GM06990 (cell line): ENCODE measurements at regions not wholly inside any gene's neighbourhood (a gene's known extent, or its start where the extent isn't known, plus 50 kb on each side); places are given as distances from the start of the nearest gene placed in this dataset.
"Not testable (repeated sequence)": the region's sequence is repeated elsewhere in the genome, so short reads cannot be mapped to it uniquely, and the experiment has no call there.

Experiments
- DNase-seq: peaks from one replicate; pipeline ENCODE4 v3.0.0-alpha.2; 2011; ENCODE audit not compliant: insufficient read length; ENCODE audit errors: extremely low read depth
- H3K27me3 ChIP-seq: replicated peaks from 2 replicates; pipeline ENCODE4 v1.6.0; 2011; ENCODE audit warnings: low read length; ENCODE audit not compliant: control insufficient read depth, insufficient read depth
- H3K36me3 ChIP-seq: 2 replicates; pipeline ENCODE4 v1.5.1; 2011; ENCODE audit warnings: low read length; ENCODE audit not compliant: control insufficient read depth, insufficient read depth
- H3K4me3 ChIP-seq: replicated peaks from 2 replicates; pipeline ENCODE4 v1.5.1; 2011; ENCODE audit warnings: low read depth, mild to moderate bottlenecking, control low read depth, low read length
- CTCF ChIP-seq: IDR thresholded peaks from 2 replicates; pipeline ENCODE4 v1.5.1; 2011; ENCODE audit warnings: low read length, control low read depth, mild to moderate bottlenecking, inconsistent platforms; ENCODE audit not compliant: insufficient read depth, poor library complexity, severe bottlenecking

GRCh38 chr14:53375599-53375998 lies 222.5 kb upstream of the DDHD1 start:
- Histone ChIP-seq H3K27me3 (no peaks in the 10 kb centered on the region), H3K36me3 (no peaks in the 10 kb centered on the region), H3K4me3 (no peak overlapping the region)
- DNase-seq: no peak
- TF ChIP-seq CTCF: no peak

- Histone ChIP-seq H3K27me3 (no peaks in the 10 kb centered on the region), H3K4me3 (no peak overlapping the region), H3K36me3 (no peaks in the 10 kb centered on the region)
- no peak for TF ChIP-seq CTCF
- DNase-seq: peak; percentile 15
These were observed 215.6 kb upstream of the DDHD1 start for GRCh38 chr14:53368711-53369201.

- no peak overlapping the region for H3K4me3 ChIP-seq
- no peak for DNase-seq
- no peaks in the 10 kb centered on the region for H3K27me3 ChIP-seq
- H3K36me3 ChIP-seq: no peaks in the 10 kb centered on the region
- TF ChIP-seq CTCF: no peak
These were observed 214.9 kb upstream of the DDHD1 start for GRCh38 chr14:53368066-53368465.

- H3K27me3 ChIP-seq: no peaks in the 10 kb centered on the region
- no peak overlapping the region for H3K4me3 ChIP-seq
- no peak for DNase-seq
- no peaks in the 10 kb centered on the region for H3K36me3 ChIP-seq
- no peak for TF ChIP-seq CTCF
These were observed 214.5 kb upstream of the DDHD1 start for GRCh38 chr14:53367644-53368026.

- Histone ChIP-seq H3K27me3 (no peaks in the 10 kb centered on the region), H3K36me3 (no peaks in the 10 kb centered on the region), H3K4me3 (no peak overlapping the region)
- no peak for DNase-seq
- no peak for TF ChIP-seq CTCF
These were observed 212.5 kb upstream of the DDHD1 start for GRCh38 chr14:53365486-53366130.

GRCh38 chr14:53362916-53363315 lies 209.8 kb upstream of the DDHD1 start:
- not testable (repeated sequence) for DNase-seq, H3K4me3 ChIP-seq, H3K27me3 ChIP-seq, H3K36me3 ChIP-seq
